ENCODE measurements at regions not wholly inside any gene's neighbourhood (a gene's known extent, or its start where the extent isn't known, plus 50 kb on each side); places are given as distances from the start of the nearest gene placed in this dataset.
"Not testable (repeated sequence)": the region's sequence is repeated elsewhere in the genome, so short reads cannot be mapped to it uniquely, and the experiment has no call there.

- TF ChIP-seq CTCF (IDR thresholded peaks at IDR 0.05; ENCODE audit: control insufficient read depth, insufficient read depth, low read depth, low read length, missing control alignments) = no peak
- DNase-seq (ENCODE audit: low read depth) = no peak
- H3K4me3 ChIP-seq (ENCODE audit: control insufficient read depth, low read depth, low read length) = no peak overlapping the region
These were observed 631.4 kb upstream of the LUZP2 start for GRCh38 chr11:23865341-23865975.

GRCh38 chr11:23866641-23867040, 630.2 kb upstream of the LUZP2 start:
- TF ChIP-seq CTCF (IDR thresholded peaks at IDR 0.05; ENCODE audit: control insufficient read depth, insufficient read depth, low read depth, low read length, missing control alignments) = no peak
- DNase-seq (ENCODE audit: low read depth) = no peak
- no peak overlapping the region for H3K4me3 ChIP-seq (ENCODE audit: control insufficient read depth, low read depth, low read length)

GRCh38 chr11:23869671-23870070, 627.2 kb upstream of the LUZP2 start:
- DNase-seq (ENCODE audit: low read depth) = no peak
- no peak for TF ChIP-seq CTCF (IDR thresholded peaks at IDR 0.05; ENCODE audit: control insufficient read depth, insufficient read depth, low read depth, low read length, missing control alignments)
- H3K4me3 ChIP-seq (ENCODE audit: control insufficient read depth, low read depth, low read length) = no peak overlapping the region

- no peak overlapping the region for H3K4me3 ChIP-seq (ENCODE audit: control insufficient read depth, low read depth, low read length)
- no peak for TF ChIP-seq CTCF (IDR thresholded peaks at IDR 0.05; ENCODE audit: control insufficient read depth, insufficient read depth, low read depth, low read length, missing control alignments)
- no peak for DNase-seq (ENCODE audit: low read depth)
These were observed 623.4 kb upstream of the LUZP2 start for GRCh38 chr11:23873406-23873805.

- no peak overlapping the region for H3K4me3 ChIP-seq (ENCODE audit: control insufficient read depth, low read depth, low read length)
- no peak for DNase-seq (ENCODE audit: low read depth)
These were observed 621.5 kb upstream of the LUZP2 start for GRCh38 chr11:23875176-23875850.

GRCh38 chr11:23883426-23884048, 613.3 kb upstream of the LUZP2 start:
- not testable (repeated sequence) for H3K4me3 ChIP-seq (ENCODE audit: control insufficient read depth, low read depth, low read length); DNase-seq (ENCODE audit: low read depth)

More at GRCh38 chr11:23875176-23875850, 621.5 kb upstream of the LUZP2 start:
- no peak for TF ChIP-seq CTCF (IDR thresholded peaks at IDR 0.05; ENCODE audit: control insufficient read depth, insufficient read depth, low read depth, low read length, missing control alignments)

- no peak for DNase-seq (ENCODE audit: low read depth)
- TF ChIP-seq CTCF (IDR thresholded peaks at IDR 0.05; ENCODE audit: control insufficient read depth, insufficient read depth, low read depth, low read length, missing control alignments) = no peak
- H3K4me3 ChIP-seq (ENCODE audit: control insufficient read depth, low read depth, low read length) = no peak overlapping the region
These were observed 612.5 kb upstream of the LUZP2 start for GRCh38 chr11:23884341-23884740.

Data from AG09309 (cell line).